H9 (cell line): ENCODE measurements at regions not wholly inside any gene's neighbourhood (a gene's known extent, or its start where the extent isn't known, plus 50 kb on each side); places are given as distances from the start of the nearest gene placed in this dataset.
A peak's percentile ranks its signal among the peaks of the same experiment; 100 is the strongest.
"Not testable (repeated sequence)": the region's sequence is repeated elsewhere in the genome, so short reads cannot be mapped to it uniquely, and the experiment has no call there.

Experiments used
- DNase-seq: peaks from one replicate; pipeline ENCODE4 v3.0.0-alpha.2; 2017
- H2AFZ ChIP-seq: one replicate; pipeline ENCODE4 v1.6.1; 2013; ENCODE audit warnings: mild to moderate bottlenecking, low read length, control low read depth, moderate library complexity
- H2AK5ac ChIP-seq: 2 replicates; pipeline ENCODE4 v1.6.1; 2013; ENCODE audit warnings: low read length, control low read depth, mixed read lengths; ENCODE audit not compliant: insufficient read length
- H2BK120ac ChIP-seq: one replicate; pipeline ENCODE4 v1.6.1; 2013; ENCODE audit warnings: low read depth, mild to moderate bottlenecking, low read length, control low read depth, inconsistent platforms; ENCODE audit not compliant: poor library complexity, severe bottlenecking
- H2BK12ac ChIP-seq: 2 replicates; pipeline ENCODE4 v1.6.1; 2013; ENCODE audit warnings: low read length, control low read depth, mixed read lengths, low read depth; ENCODE audit not compliant: insufficient read length
- H2BK15ac ChIP-seq: 2 replicates; pipeline ENCODE4 v1.6.1; 2013; ENCODE audit warnings: low read depth, low read length, control low read depth
- H2BK20ac ChIP-seq: one replicate; pipeline ENCODE4 v1.6.1; 2013; ENCODE audit warnings: low read depth, mild to moderate bottlenecking, low read length, control low read depth, inconsistent platforms; ENCODE audit not compliant: poor library complexity, severe bottlenecking
- H2BK5ac ChIP-seq: 2 replicates; pipeline ENCODE4 v1.6.1; 2013; ENCODE audit warnings: low read length, control low read depth, mixed read lengths; ENCODE audit not compliant: insufficient read length
- H3K14ac ChIP-seq: 2 replicates; pipeline ENCODE4 v1.6.1; 2013; ENCODE audit warnings: low read length, control low read depth; ENCODE audit not compliant: insufficient read depth
- H3K18ac ChIP-seq: 2 replicates; pipeline ENCODE4 v1.6.1; 2013; ENCODE audit warnings: low read depth, mild to moderate bottlenecking, mixed read lengths, low read length, control low read depth; ENCODE audit not compliant: insufficient read length
- H3K23ac ChIP-seq: 2 replicates; pipeline ENCODE4 v1.6.1; 2013; ENCODE audit warnings: low read length, control low read depth, mixed read lengths, low read depth; ENCODE audit not compliant: insufficient read length
- H3K23me2 ChIP-seq: 2 replicates; pipeline ENCODE4 v1.6.1; 2013; ENCODE audit warnings: low read depth, mild to moderate bottlenecking, mixed read lengths, low read length, control low read depth; ENCODE audit not compliant: insufficient read length, poor library complexity, severe bottlenecking
- H3K27ac ChIP-seq: 2 replicates; pipeline ENCODE4 v1.5.1; 2013; ENCODE audit warnings: low read length, control low read depth, mixed read lengths, low read depth; ENCODE audit not compliant: insufficient read length
- H3K27me3 ChIP-seq: 2 replicates; pipeline ENCODE4 v1.6.1; 2013; ENCODE audit warnings: low read length, control low read depth, inconsistent platforms; ENCODE audit not compliant: insufficient read depth
- H3K4ac ChIP-seq: 2 replicates; pipeline ENCODE4 v1.6.1; 2013; ENCODE audit warnings: low read depth, mild to moderate bottlenecking, control low read depth, inconsistent platforms, low read length, moderate library complexity
- H3K4me1 ChIP-seq: 2 replicates; pipeline ENCODE4 v1.6.1; 2013; ENCODE audit warnings: low read length, control low read depth, inconsistent platforms; ENCODE audit not compliant: insufficient read depth
- H3K4me2 ChIP-seq: 2 replicates; pipeline ENCODE4 v1.6.1; 2013; ENCODE audit warnings: low read length, control low read depth, mixed read lengths; ENCODE audit not compliant: insufficient read length, insufficient read depth
- H3K56ac ChIP-seq: 2 replicates; pipeline ENCODE4 v1.6.1; 2013; ENCODE audit warnings: low read depth, mild to moderate bottlenecking, mixed read lengths, low read length, control low read depth; ENCODE audit not compliant: insufficient read length
- H3K79me1 ChIP-seq: 2 replicates; pipeline ENCODE4 v1.6.1; 2013; ENCODE audit warnings: low read depth, mild to moderate bottlenecking, moderate library complexity, low read length, control low read depth, inconsistent platforms; ENCODE audit not compliant: insufficient read depth, poor library complexity, severe bottlenecking
- H3K79me2 ChIP-seq: 2 replicates; pipeline ENCODE4 v1.6.1; 2013; ENCODE audit warnings: low read length, control low read depth, inconsistent platforms; ENCODE audit not compliant: insufficient read depth
- H3K9ac ChIP-seq: 2 replicates; pipeline ENCODE4 v1.6.1; 2013; ENCODE audit warnings: low read length, control low read depth, mixed read lengths; ENCODE audit not compliant: insufficient read length; ENCODE audit errors: extremely low read depth
- H3K9me3 ChIP-seq: one replicate; pipeline ENCODE4 v1.6.1; 2013; ENCODE audit warnings: low read depth, low read length, inconsistent platforms; ENCODE audit not compliant: control insufficient read depth
- H3T11ph ChIP-seq: one replicate; pipeline ENCODE4 v1.6.1; 2013; ENCODE audit warnings: mild to moderate bottlenecking, low read length, control low read depth, inconsistent platforms
- H4K20me1 ChIP-seq: one replicate; pipeline ENCODE4 v1.6.1; 2013; ENCODE audit not compliant: control insufficient read depth, insufficient read length, insufficient read depth
- H4K5ac ChIP-seq: 2 replicates; pipeline ENCODE4 v1.6.1; 2013; ENCODE audit warnings: low read depth, mild to moderate bottlenecking, mixed read lengths, low read length, control low read depth; ENCODE audit not compliant: insufficient read length
- H4K8ac ChIP-seq: replicated peaks from 2 replicates; pipeline ENCODE4 v1.6.1; 2013; ENCODE audit warnings: low read length, control low read depth, mixed read lengths, low read depth; ENCODE audit not compliant: insufficient read length
- H4K91ac ChIP-seq: 2 replicates; pipeline ENCODE4 v1.6.1; 2013; ENCODE audit warnings: low read depth, mild to moderate bottlenecking, moderate library complexity, mixed read lengths, low read length, control low read depth; ENCODE audit not compliant: insufficient read length
- H3K27ac Mint-ChIP-seq, 3 experiments: 2 replicates in 2 of 3; 3 replicates in 1 of 3; pipeline ENCODE4 v1.8.0; 2020 to 2021; ENCODE audit warnings: mixed read lengths in 3 of 3, mild to moderate bottlenecking in 1 of 3, moderate library complexity in 1 of 3
- H3K27me3 Mint-ChIP-seq: 2 replicates; pipeline ENCODE4 v1.8.0; 2021; ENCODE audit warnings: low read depth, mild to moderate bottlenecking, moderate library complexity, mixed read lengths
- H3K36me3 Mint-ChIP-seq, 3 experiments: 2 replicates in 2 of 3; 3 replicates in 1 of 3; pipeline ENCODE4 v1.8.0; 2020 to 2021; ENCODE audit warnings: low read depth in 3 of 3, mixed read lengths in 3 of 3; ENCODE audit not compliant: insufficient read depth in 1 of 3
- H3K4me1 Mint-ChIP-seq, 2 experiments: 2 replicates each; pipeline ENCODE4 v1.8.0; 2020; ENCODE audit warnings: mixed read lengths in 2 of 2
- H3K4me3 Mint-ChIP-seq, 2 experiments: 2 replicates in 1 of 2; 3 replicates in 1 of 2; pipeline ENCODE4 v1.8.0; 2020 to 2021; ENCODE audit warnings: mild to moderate bottlenecking in 2 of 2, mixed read lengths in 2 of 2, moderate library complexity in 1 of 2
- H3K9me3 Mint-ChIP-seq, 2 experiments: 2 replicates in 1 of 2; 3 replicates in 1 of 2; pipeline ENCODE4 v1.8.0; 2020; ENCODE audit warnings: mild to moderate bottlenecking in 2 of 2, mixed read lengths in 2 of 2, moderate library complexity in 1 of 2
- WGBS: extraction: QIAGEN DNeasy Blood & Tissue Kit; methylation state at CpG from one replicate; pipeline ENCODE4 v1.1.7; 2013; ENCODE audit warnings: missing lambda C conversion rate, low lambda C conversion rate, mixed read lengths; ENCODE audit not compliant: insufficient read length; ENCODE audit errors: extremely low coverage; 5-methylcytosine and 5-hydroxymethylcytosine counted together
- TF ChIP-seq, protein P1 (sequence below): fragments of 200-600 bp; sonication (generic); conservative IDR thresholded peaks from 3 replicates; pipeline ENCODE4 v1.8.0; 2021; ENCODE audit warnings: antibody characterized with exemption, mild to moderate bottlenecking

GRCh38 chrX:83260288-83260687 is 247.8 kb upstream of the POU3F4 start:
- H3K36me3 Mint-ChIP-seq = peaks cover 0 to 8% (median 6%) of the 10 kb centered on the region in 3 experiments; a peak in 5 of 7 replicates
- Histone ChIP-seq H4K91ac (no peak overlapping the region), H3K4me2 (no peak overlapping the region), H3K23me2 (no peaks in the 10 kb centered on the region), H3K18ac (no peak overlapping the region), H2BK120ac (no peak overlapping the region), H2AFZ (no peak overlapping the region), H3K14ac (no peak overlapping the region), H4K20me1 (no peaks in the 10 kb centered on the region), H2BK12ac (no peak overlapping the region), H3K9ac (no peak overlapping the region), H3K79me2 (no peaks in the 10 kb centered on the region), H4K8ac (no peak overlapping the region), H3T11ph (no peak overlapping the region), H3K27ac (no peak overlapping the region), H3K4ac (no peak overlapping the region), H3K56ac (no peak overlapping the region), H2BK15ac (no peak overlapping the region), H3K23ac (no peak overlapping the region), H3K27me3 (no peaks in the 10 kb centered on the region), H3K9me3 (peaks cover 26% of the 10 kb centered on the region), H4K5ac (no peak overlapping the region), H2AK5ac (no peak overlapping the region), H3K79me1 (no peaks in the 10 kb centered on the region), H2BK5ac (no peak overlapping the region), H2BK20ac (no peak overlapping the region), H3K4me1 (no peaks in the 10 kb centered on the region)
- DNase-seq = peak; percentile 35
- H3K27ac Mint-ChIP-seq = no peak overlapping the region; a peak in 1 of 7 replicates
- no CpG with 5 or more reads among the region's 4 CpGs for WGBS
- H3K27me3 Mint-ChIP-seq = no peaks in the 10 kb centered on the region
- no peak overlapping the region for H3K4me3 Mint-ChIP-seq
- no peaks in the 10 kb centered on the region for H3K4me1 Mint-ChIP-seq
- TF ChIP-seq, protein P1, sequence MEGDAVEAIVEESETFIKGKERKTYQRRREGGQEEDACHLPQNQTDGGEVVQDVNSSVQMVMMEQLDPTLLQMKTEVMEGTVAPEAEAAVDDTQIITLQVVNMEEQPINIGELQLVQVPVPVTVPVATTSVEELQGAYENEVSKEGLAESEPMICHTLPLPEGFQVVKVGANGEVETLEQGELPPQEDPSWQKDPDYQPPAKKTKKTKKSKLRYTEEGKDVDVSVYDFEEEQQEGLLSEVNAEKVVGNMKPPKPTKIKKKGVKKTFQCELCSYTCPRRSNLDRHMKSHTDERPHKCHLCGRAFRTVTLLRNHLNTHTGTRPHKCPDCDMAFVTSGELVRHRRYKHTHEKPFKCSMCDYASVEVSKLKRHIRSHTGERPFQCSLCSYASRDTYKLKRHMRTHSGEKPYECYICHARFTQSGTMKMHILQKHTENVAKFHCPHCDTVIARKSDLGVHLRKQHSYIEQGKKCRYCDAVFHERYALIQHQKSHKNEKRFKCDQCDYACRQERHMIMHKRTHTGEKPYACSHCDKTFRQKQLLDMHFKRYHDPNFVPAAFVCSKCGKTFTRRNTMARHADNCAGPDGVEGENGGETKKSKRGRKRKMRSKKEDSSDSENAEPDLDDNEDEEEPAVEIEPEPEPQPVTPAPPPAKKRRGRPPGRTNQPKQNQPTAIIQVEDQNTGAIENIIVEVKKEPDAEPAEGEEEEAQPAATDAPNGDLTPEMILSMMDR = peak; percentile 35; the same call in 2 of the 3 replicates
- peaks cover 74 to 76% of the 10 kb centered on the region in 2 experiments for H3K9me3 Mint-ChIP-seq

- not testable (repeated sequence) for H3K4me1 ChIP-seq, H3K27me3 Mint-ChIP-seq, H3K9ac ChIP-seq, H3K27ac ChIP-seq, H2AFZ ChIP-seq, H2BK20ac ChIP-seq, H2AK5ac ChIP-seq, H4K20me1 ChIP-seq, H2BK120ac ChIP-seq, H3K18ac ChIP-seq, H3K4me2 ChIP-seq, H4K5ac ChIP-seq, H3K23ac ChIP-seq, H3K27ac Mint-ChIP-seq, H3K4me3 Mint-ChIP-seq, DNase-seq, H3K14ac ChIP-seq, H4K8ac ChIP-seq, H3T11ph ChIP-seq, H3K27me3 ChIP-seq, H3K79me2 ChIP-seq, H3K4me1 Mint-ChIP-seq, H3K4ac ChIP-seq, H4K91ac ChIP-seq, H2BK15ac ChIP-seq, H3K79me1 ChIP-seq, H3K36me3 Mint-ChIP-seq, H3K23me2 ChIP-seq, H2BK5ac ChIP-seq, H3K56ac ChIP-seq, H2BK12ac ChIP-seq
- peaks cover 69 to 77% of the 10 kb centered on the region in 2 experiments for H3K9me3 Mint-ChIP-seq
- WGBS = no CpG with 5 or more reads among the region's 1 CpG
- peaks cover 22% of the 10 kb centered on the region for H3K9me3 ChIP-seq
These were observed 245.9 kb upstream of the POU3F4 start for GRCh38 chrX:83262218-83262617.
